HG02981 (cell line): ENCODE measurements at regions not wholly inside any gene's neighbourhood (a gene's known extent, or its start where the extent isn't known, plus 50 kb on each side); places are given as distances from the start of the nearest gene placed in this dataset.
"Not testable (repeated sequence)": the region's sequence is repeated elsewhere in the genome, so short reads cannot be mapped to it uniquely, and the experiment has no call there.

Source experiments
- ATAC-seq: cut with Tn5 transposase; IDR thresholded peaks from one replicate; pipeline ENCODE4 v1.9.1; 2021; ENCODE audit warnings: mild to moderate bottlenecking, moderate library complexity; ENCODE audit not compliant: unreplicated experiment

GRCh38 chr1:55815745-55816455 is 600.7 kb upstream of the USP24 start:
- ATAC-seq, result no peak

DNA sequence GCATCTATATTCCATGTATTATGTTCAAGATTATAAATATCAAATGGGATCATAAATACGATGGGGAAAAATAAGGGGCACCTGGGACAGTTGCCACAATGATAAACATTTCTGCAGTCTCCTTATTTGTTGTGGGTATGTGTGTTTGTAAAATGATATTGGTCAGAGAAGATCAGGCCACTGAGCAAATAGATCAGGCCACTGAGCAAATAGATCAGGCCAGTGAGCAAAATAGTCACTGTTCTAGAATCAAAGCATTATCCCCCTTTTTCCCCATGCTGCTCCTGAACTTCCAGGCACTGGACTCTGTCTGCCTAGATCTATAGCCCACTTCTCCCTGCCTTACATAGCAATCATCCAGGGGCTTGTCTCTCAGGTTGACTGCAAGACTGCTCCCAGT is 599.8 kb upstream of the USP24 start:
- ATAC-seq, result no peak

GRCh38 chr1:55813618-55814017 is 598.5 kb upstream of the USP24 start:
- ATAC-seq, result no peak

DNA sequence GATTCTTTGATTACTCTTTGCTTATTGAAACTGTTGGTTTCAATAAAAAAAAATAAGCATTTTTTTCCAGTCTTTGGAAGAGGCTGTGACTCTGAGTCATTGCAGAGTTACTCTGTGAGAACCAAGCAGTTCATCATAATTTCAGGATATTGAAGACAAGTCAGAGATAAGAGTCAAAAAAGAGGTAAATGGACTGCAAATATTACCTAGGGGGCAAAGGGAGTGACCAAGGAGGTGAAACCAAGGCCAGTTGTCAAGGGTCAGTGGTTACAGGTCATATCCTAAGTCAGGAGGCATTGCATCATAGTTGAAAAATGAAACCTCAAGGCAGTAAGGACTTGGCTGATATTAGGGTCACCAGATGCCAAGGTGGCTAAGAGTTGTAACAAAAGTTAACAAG is 597.1 kb upstream of the USP24 start:
- no peak for ATAC-seq

DNA sequence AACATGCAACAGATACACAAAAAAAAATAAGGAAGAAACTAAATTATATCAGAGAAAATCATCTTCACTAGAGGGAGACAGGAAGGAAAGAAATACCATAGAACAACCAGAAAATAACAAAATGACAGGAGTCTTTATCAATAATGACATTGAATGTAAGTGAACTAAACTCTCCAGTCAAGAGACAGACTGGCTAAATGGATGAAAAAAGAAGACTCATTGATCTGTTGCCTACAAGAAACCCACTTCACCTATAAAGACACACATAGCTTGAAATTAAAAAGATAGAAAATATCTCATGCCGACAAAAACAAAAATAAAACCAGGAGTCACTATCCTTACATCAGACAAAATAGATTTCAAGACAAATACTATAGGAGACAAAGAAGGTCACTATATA is 593.1 kb upstream of the USP24 start:
- no peak for ATAC-seq

DNA sequence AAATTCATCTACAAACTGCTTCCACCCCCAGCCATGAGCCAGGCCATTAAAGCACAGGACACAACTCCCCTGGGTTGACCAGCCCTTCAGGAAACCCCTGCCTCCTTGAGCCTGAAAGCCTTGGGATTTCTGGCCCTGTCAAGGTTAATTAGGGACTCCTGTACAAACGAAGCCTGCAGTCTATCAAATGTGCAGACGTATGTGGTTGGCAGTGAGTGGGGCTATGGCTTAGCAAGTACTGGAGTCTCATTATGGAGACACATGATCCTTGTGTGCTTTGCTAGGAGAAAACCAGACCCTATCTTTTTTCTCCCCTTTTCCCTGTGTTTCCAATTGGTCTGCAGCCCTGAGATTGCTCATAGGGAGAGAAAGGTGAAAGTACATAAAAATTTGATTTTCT is 588.3 kb upstream of the USP24 start:
- no peak for ATAC-seq

- no peak for ATAC-seq
Measured at GRCh38 chr1:55801481-55801880, 586.3 kb upstream of the USP24 start.

GRCh38 chr1:55800503-55800902 is 585.3 kb upstream of the USP24 start:
- no peak for ATAC-seq

GRCh38 chr1:55793856-55794255 is 578.7 kb upstream of the USP24 start:
- no peak for ATAC-seq

DNA sequence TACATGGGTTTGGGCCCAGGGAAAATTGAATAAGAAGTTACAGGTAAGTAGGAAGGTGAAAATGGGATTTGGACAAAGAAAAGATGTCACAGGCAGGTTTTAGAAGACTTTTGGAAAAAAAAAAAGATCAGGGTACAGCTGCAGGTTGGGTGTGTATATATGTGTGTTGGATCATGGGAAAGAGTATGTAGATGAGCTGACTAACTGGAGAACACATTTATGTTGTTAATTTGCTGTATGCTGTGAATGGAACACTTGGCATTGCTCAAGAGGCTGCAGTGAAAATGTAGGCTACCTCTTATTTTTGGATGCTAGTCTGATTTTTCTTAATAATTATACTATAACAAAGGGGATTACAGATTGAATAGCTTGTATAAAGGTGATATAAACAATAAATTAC is 577.7 kb upstream of the USP24 start:
- no peak for ATAC-seq

DNA sequence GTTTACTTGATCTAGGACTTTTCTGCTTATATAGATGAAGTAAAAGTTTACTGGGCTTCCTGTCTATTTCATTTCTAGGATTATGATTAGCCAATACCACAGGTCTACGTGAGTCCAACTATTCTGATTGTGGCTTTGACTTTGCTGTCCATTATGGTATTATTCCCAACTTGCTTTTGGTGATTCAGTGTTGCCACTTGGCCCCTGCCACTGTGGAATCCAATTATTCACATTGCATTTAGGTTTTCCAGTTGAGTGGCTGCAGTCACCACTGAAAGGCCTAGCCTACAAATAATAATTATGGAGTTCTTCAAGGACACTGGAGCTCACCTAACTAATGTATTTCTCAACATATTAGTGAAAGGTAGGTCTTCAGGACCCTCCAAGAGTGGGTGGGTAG is 574.3 kb upstream of the USP24 start:
- no peak for ATAC-seq

DNA sequence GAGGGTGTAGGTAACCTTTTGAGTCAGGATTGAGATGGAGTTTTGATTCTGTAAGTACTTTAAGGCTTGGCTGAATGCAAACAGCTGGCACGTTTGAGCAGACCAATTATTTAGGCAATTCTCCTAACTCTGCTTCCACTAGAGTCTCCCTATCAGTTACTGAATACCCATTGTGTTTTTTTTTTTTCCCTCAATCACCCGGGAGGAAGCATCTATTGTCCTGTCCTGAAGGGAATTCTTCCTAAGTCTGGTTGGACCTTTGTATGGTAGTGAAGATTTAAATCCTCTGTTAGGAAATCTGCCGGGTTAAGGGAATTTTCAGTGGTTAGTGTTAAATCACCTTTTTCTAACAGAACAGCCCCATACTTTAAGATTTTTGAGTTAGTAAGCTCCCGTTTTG is 571.2 kb upstream of the USP24 start:
- ATAC-seq, result no peak

DNA sequence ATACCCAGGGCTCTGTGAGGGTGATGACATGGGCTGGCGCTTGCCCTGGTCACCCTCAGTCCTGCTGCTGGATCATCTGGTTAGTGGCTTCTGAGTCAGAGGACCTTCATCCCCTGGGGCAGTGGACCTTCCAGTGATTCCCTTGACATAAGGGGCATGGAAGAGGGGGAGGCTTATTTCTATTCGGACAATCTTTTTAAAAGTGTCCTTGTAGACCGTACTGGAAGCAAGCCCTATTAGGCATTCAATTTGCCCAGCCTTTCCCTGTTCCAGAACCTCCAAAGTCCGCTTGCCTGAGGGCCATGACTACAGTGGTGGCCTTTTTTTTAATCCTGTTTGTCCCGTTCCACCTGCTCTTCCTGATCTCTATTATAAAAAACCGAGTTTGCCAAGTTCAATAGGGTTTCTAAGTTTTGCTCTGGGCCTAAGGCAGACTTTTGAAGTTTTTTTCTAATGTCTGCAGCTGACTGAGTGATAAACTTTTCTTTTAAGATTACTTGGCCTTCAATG is 569.8 kb upstream of the USP24 start:
- ATAC-seq, result not testable (repeated sequence)

- ATAC-seq, result no peak
Measured at GRCh38 chr1:55781944-55782482, 566.8 kb upstream of the USP24 start.

GRCh38 chr1:55781003-55781402 is 565.8 kb upstream of the USP24 start:
- ATAC-seq, result no peak

DNA sequence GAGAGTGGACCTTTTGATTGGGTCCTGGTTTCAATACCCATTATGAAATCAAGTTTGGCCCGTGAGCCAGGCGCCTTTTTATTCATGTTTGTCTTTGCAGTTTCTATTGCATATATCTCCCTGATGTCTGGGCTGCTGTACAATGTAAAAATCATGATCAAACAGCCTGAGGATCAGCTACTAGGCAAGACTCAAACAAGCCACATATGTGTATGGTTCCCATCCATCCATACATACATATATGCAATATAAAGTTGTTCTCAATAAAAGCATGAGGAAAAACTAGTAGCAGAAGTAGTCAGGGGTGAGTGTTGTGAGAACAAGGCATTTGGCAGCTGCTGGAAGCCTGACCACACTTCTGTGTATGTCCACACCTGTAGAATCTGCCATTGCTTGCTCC is 562.4 kb upstream of the USP24 start:
- ATAC-seq, result no peak

GRCh38 chr1:55775007-55775406 is 559.8 kb upstream of the USP24 start:
- no peak for ATAC-seq

GRCh38 chr1:55774446-55774845 is 559.3 kb upstream of the USP24 start:
- ATAC-seq, result no peak

DNA sequence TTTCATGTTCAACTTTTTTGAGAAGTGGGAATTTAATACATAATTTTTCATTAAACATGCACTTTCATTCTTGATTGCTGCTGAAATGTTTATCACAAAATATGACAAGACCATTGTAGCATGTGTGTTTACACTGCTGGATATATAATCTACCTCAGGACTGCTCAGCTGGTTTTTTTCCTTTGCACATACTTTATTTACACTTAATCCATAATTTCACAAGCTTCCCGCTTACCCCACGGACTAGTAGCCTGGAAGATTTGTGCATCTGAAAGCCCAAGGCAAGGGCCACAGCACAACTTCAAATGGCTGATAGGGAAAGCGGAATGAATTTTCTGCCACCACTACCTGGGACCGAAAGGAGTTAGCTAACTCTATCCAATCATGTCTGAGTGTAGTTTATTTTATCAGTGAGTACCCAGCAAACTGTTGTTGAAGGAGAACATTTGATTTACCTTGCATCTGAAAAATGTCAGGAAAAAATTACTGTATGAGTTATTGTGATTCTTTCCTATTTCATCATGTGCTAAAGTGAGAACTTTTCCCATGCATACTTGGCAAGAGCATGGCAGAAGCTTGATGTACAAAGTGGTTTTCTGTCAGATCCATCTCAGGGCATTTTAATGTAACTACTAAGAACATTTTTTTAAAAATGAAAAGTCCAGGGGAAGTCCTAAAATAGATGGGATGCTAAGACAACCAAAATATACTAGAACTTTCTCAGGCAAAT is 558.2 kb upstream of the USP24 start:
- ATAC-seq, result no peak

GRCh38 chr1:55768327-55768952 is 553.3 kb upstream of the USP24 start:
- ATAC-seq, result no peak

- ATAC-seq, result no peak
Measured at GRCh38 chr1:55767171-55767570, 552.0 kb upstream of the USP24 start.

DNA sequence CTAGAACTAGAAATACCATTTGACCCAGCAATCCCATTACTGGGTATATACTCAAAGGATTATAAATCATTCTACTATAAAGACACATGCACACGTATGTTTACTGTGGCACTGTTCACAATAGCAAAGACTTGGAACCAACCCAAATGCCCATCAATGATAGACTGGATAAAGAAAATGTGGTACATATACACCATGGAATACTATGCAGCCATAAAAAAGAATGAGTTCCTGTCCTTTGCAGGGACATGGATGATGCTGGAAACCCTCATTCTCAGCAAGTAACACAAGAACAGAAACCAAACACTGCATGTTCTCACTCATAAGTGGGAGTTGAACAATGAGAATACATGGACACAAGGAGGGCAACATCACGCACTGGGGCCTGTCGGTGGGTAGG is 550.3 kb upstream of the USP24 start:
- not testable (repeated sequence) for ATAC-seq
